Mesothelial cell of epicardium (in vitro differentiated cells): ENCODE measurements at regions not wholly inside any gene's neighbourhood (a gene's known extent, or its start where the extent isn't known, plus 50 kb on each side); places are given as distances from the start of the nearest gene placed in this dataset.
A peak's percentile ranks its signal among the peaks of the same experiment; 100 is the strongest.

Source experiments
- DNase-seq, 2 experiments: peaks; one replicate each; pipeline ENCODE4 v3.0.0; 2021; ENCODE audit warnings: low spot score in 2 of 2; ENCODE audit not compliant: unreplicated experiment in 2 of 2
- H3K27ac Mint-ChIP-seq: 2 replicates; pipeline ENCODE4 v1.8.0; 2021; ENCODE audit warnings: mixed read lengths
- H3K27me3 Mint-ChIP-seq: 2 replicates; pipeline ENCODE4 v1.8.0; 2021; ENCODE audit warnings: low read depth, mixed read lengths
- H3K36me3 Mint-ChIP-seq: 2 replicates; pipeline ENCODE4 v1.8.0; 2021; ENCODE audit warnings: mixed read lengths
- H3K4me1 Mint-ChIP-seq: 2 replicates; pipeline ENCODE4 v1.8.0; 2021; ENCODE audit warnings: mixed read lengths
- H3K4me3 Mint-ChIP-seq: 2 replicates; pipeline ENCODE4 v1.8.0; 2021; ENCODE audit warnings: mild to moderate bottlenecking, moderate library complexity, mixed read lengths
- H3K9me3 Mint-ChIP-seq: 2 replicates; pipeline ENCODE4 v1.8.0; 2021; ENCODE audit warnings: mixed read lengths
- CTCF ChIP-seq: fragments of 200-600 bp; sonication (generic); IDR thresholded peaks from one replicate; pipeline ENCODE4 v1.5.0; 2021; ENCODE audit warnings: antibody characterized with exemption; ENCODE audit not compliant: unreplicated experiment

GRCh38 chr20:63091901-63092659 lies 85.3 kb upstream of the BHLHE23 start:
- no peaks in the 10 kb centered on the region for H3K9me3 Mint-ChIP-seq
- H3K27me3 Mint-ChIP-seq = peaks cover 61% of the 10 kb centered on the region
- H3K27ac Mint-ChIP-seq = no peak overlapping the region
- no peaks in the 10 kb centered on the region for H3K4me1 Mint-ChIP-seq
- no peak for TF ChIP-seq CTCF
- H3K36me3 Mint-ChIP-seq = no peaks in the 10 kb centered on the region
- DNase-seq = peak in 1 of 2 experiments; percentile 13
- no peak overlapping the region for H3K4me3 Mint-ChIP-seq

- TF ChIP-seq CTCF = no peak
- Mint-ChIP-seq H3K27ac (no peak overlapping the region), H3K27me3 (peaks cover 63% of the 10 kb centered on the region), H3K9me3 (no peaks in the 10 kb centered on the region), H3K4me1 (no peaks in the 10 kb centered on the region), H3K36me3 (no peaks in the 10 kb centered on the region), H3K4me3 (no peak overlapping the region)
- DNase-seq = peak in 1 of 2 experiments; percentile 7
These were observed 84.2 kb upstream of the BHLHE23 start for GRCh38 chr20:63090682-63091571.

- Mint-ChIP-seq H3K9me3 (no peaks in the 10 kb centered on the region), H3K27me3 (peaks cover 62% of the 10 kb centered on the region), H3K4me3 (no peak overlapping the region), H3K36me3 (no peaks in the 10 kb centered on the region), H3K4me1 (no peaks in the 10 kb centered on the region), H3K27ac (no peak overlapping the region)
- no peak for TF ChIP-seq CTCF
- no peak for DNase-seq
These were observed 83.3 kb upstream of the BHLHE23 start for GRCh38 chr20:63090052-63090451.

DNA sequence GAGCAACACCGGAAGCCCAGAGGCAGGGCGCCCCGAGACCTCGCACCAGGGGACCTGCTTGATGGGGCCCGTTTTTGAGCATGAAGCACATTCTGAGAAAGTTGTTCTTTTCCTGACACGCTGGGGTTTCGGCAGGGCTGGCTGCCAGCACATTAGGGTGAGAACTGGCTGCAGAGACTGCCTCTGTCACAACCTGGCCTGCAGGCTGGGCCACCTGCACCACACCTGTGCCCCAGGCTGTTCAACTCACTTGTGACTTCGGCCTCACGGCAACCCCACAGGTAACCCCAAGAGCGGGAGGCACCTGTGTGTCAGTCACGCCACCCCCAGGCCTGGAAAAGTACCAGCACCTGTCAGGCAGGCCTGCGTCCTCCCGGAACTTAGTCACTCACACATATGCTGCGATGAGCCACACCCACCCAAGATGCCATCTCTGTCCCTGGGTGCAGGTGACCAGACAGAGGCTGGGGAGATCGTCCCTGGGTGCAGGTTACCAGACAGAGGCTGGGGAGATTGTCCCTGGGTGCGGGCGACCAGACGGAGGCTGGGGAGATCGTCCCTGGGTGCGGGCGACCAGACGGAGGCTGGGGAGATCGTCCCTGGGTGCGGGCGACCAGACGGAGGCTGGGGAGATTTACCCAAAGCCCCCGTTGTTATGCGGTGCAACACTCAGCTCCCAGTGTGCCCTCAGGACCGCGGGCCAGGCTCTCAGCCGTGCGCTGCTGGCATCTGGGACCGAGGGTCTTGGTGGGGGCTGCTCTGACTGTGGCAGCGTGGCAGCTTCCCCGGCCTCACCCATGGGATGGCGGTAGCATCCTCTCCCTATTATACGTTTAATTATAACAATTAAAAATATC lies 82.5 kb upstream of the BHLHE23 start:
- no peaks in the 10 kb centered on the region for H3K9me3 Mint-ChIP-seq
- peak in 1 of 2 experiments; percentile 13 for DNase-seq
- peaks cover 59% of the 10 kb centered on the region for H3K27me3 Mint-ChIP-seq
- no peaks in the 10 kb centered on the region for H3K36me3 Mint-ChIP-seq
- no peak for TF ChIP-seq CTCF
- no peak overlapping the region for H3K4me3 Mint-ChIP-seq
- H3K27ac Mint-ChIP-seq = no peak overlapping the region
- H3K4me1 Mint-ChIP-seq = no peaks in the 10 kb centered on the region

DNA sequence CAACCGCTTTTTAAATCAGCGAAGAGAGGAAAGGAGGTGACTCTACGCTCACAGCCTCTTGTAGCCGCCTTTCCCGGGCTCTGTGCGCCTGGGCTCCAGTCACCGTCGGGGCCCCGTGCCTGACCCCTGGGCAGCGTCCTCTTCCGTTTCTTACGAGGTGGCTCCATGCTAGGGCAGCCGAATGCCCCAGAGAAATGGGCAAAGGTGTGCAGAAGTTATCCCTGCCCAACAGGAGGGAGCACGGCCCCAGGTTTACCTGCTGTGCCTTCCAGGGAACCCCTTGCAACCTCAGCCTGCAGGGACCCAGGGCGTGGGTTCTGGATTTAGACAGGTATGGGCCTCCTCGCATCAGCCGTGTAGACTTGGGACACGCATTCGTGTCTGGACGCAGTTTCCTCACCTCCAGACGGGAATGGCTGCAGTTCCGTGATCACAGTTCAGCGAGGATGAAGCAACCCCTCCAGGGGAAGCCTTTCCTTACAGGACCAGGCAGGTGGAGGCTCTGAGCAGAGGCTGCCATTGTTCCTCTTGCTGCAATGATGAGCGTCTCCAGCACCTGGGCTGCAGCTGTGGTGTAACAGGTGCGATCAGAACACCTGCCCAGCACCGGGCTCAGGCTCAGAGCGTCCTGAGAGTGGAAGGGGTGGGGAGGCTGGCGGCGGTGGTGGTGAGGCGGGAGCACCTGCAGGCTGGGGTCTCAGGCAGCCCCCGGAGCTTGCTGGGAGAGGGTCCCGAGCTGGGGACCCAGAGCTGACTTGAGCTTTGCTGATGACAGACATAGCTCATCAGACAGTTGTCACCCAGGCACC lies 81.3 kb upstream of the BHLHE23 start:
- TF ChIP-seq CTCF = no peak
- Mint-ChIP-seq H3K27ac (no peak overlapping the region), H3K4me3 (no peak overlapping the region), H3K4me1 (no peaks in the 10 kb centered on the region), H3K9me3 (no peaks in the 10 kb centered on the region), H3K36me3 (no peaks in the 10 kb centered on the region), H3K27me3 (peaks cover 54% of the 10 kb centered on the region)
- peak in 1 of 2 experiments; percentile 13 for DNase-seq
